ENCODE measurements at regions not wholly inside any gene's neighbourhood (a gene's known extent, or its start where the extent isn't known, plus 50 kb on each side); places are given as distances from the start of the nearest gene placed in this dataset.

DNA sequence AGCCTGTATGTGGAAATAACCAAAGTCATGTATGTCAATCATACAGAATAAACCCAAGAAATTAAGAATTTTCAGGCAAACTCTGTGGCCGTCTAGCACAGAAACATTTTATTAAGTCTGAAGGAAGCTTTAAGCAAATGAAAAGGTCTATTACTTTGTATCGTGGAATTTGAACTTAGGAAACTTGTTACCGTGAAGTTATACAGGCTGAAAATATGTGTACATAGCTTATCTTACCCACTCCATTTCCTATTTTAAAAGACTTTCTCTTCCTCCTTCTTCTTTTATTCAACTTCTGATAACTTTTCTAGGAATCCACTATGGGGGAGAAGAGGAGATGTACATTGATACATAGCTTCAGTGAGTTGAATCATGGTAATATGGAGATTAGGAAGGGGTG, 108.3 kb downstream of the AGTR2 start:
- intact Hi-C loops (cut with micrococcal nuclease), result no loop called here

GRCh38 chrX:116281106-116281505, 110.6 kb downstream of the AGTR2 start:
- no peak for DNase-seq
- TF ChIP-seq, protein P1, sequence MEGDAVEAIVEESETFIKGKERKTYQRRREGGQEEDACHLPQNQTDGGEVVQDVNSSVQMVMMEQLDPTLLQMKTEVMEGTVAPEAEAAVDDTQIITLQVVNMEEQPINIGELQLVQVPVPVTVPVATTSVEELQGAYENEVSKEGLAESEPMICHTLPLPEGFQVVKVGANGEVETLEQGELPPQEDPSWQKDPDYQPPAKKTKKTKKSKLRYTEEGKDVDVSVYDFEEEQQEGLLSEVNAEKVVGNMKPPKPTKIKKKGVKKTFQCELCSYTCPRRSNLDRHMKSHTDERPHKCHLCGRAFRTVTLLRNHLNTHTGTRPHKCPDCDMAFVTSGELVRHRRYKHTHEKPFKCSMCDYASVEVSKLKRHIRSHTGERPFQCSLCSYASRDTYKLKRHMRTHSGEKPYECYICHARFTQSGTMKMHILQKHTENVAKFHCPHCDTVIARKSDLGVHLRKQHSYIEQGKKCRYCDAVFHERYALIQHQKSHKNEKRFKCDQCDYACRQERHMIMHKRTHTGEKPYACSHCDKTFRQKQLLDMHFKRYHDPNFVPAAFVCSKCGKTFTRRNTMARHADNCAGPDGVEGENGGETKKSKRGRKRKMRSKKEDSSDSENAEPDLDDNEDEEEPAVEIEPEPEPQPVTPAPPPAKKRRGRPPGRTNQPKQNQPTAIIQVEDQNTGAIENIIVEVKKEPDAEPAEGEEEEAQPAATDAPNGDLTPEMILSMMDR (IDR thresholded peaks at IDR 0.05; ENCODE audit: borderline replicate concordance), result no peak
- Histone ChIP-seq H3K4me3 (no peak overlapping the region), H3K4me1 (no peaks in the 10 kb centered on the region), H3K27ac (replicated peaks) (no peak overlapping the region), H3K36me3 (no peaks in the 10 kb centered on the region), H3K9me3 (replicated peaks) (no peaks in the 10 kb centered on the region), H3K27me3 (ENCODE audit: low read depth) (no peaks in the 10 kb centered on the region)
- intact Hi-C loops (cut with micrococcal nuclease), result no loop called here

More for the DNA sequence above, 108.3 kb downstream of the AGTR2 start:
- Histone ChIP-seq H3K4me1 (no peaks in the 10 kb centered on the region), H3K36me3 (no peaks in the 10 kb centered on the region), H3K27me3 (ENCODE audit: low read depth) (no peaks in the 10 kb centered on the region), H3K9me3 (replicated peaks) (no peaks in the 10 kb centered on the region), H3K27ac (replicated peaks) (no peak overlapping the region), H3K4me3 (no peak overlapping the region)
- TF ChIP-seq, protein P1 (IDR thresholded peaks at IDR 0.05; ENCODE audit: borderline replicate concordance), result no peak
- no peak for DNase-seq

DNA sequence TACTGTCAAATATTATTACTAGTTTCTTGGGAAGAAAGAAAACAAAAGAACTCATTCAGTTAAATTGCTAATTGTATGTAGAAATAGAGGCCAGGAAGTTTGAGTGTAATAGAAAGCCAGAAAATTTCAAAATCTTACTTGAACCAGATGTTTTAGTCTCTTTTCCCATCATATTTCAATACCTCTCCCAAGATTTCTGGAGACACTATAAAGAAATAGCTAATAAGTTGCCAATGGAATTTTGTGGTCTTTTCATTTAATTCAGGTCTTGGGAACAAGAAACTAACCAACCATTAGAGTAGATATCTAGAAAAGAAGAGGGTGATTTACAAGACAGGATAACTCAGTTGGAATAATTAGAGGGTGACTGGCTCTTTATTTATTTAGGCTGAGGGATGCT, 112.2 kb downstream of the AGTR2 start:
- no peaks in the 10 kb centered on the region for H3K4me1 ChIP-seq
- intact Hi-C loops (cut with micrococcal nuclease), result no loop called here
- H3K36me3 ChIP-seq, result no peaks in the 10 kb centered on the region
- H3K27ac ChIP-seq (replicated peaks), result no peak overlapping the region
- H3K9me3 ChIP-seq (replicated peaks), result no peaks in the 10 kb centered on the region
- TF ChIP-seq, protein P1 (IDR thresholded peaks at IDR 0.05; ENCODE audit: borderline replicate concordance), result no peak
- DNase-seq, result no peak
- no peak overlapping the region for H3K4me3 ChIP-seq
- H3K27me3 ChIP-seq (ENCODE audit: low read depth), result no peaks in the 10 kb centered on the region

- Histone ChIP-seq H3K27ac (replicated peaks) (no peak overlapping the region), H3K9me3 (replicated peaks) (no peaks in the 10 kb centered on the region), H3K4me3 (no peak overlapping the region), H3K27me3 (ENCODE audit: low read depth) (no peaks in the 10 kb centered on the region), H3K4me1 (no peaks in the 10 kb centered on the region), H3K36me3 (no peaks in the 10 kb centered on the region)
- intact Hi-C loops (cut with micrococcal nuclease), result no loop called here
- TF ChIP-seq, protein P1 (IDR thresholded peaks at IDR 0.05; ENCODE audit: borderline replicate concordance), result no peak
- DNase-seq, result no peak
These were observed 113.9 kb downstream of the AGTR2 start for GRCh38 chrX:116284400-116284799.

DNA sequence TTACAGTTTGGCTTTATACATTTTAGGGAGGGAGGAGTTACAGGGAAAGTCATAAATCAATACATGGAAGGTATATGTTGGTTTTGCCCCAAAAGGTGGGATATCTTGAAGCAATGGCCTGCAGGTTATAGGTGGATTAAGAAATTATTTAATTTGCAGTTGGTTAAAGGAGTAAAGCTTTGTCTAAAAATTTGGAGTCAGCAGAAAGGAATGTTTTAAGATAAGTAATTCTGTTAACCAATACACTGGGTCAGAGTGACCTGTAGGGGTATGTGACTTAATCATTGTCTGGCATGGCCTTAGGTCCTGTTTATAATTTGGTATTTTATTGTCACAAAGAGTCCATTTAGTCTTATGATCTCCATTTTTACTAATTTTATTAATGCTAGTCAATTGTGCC, 115.0 kb downstream of the AGTR2 start:
- intact Hi-C loops (cut with micrococcal nuclease), result no loop called here
- TF ChIP-seq, protein P1 (IDR thresholded peaks at IDR 0.05; ENCODE audit: borderline replicate concordance), result no peak
- DNase-seq, result no peak
- no peak overlapping the region for H3K27ac ChIP-seq (replicated peaks)
- no peaks in the 10 kb centered on the region for H3K27me3 ChIP-seq (ENCODE audit: low read depth)
- no peaks in the 10 kb centered on the region for H3K9me3 ChIP-seq (replicated peaks)
- H3K4me3 ChIP-seq, result no peak overlapping the region
- no peaks in the 10 kb centered on the region for H3K36me3 ChIP-seq
- H3K4me1 ChIP-seq, result no peaks in the 10 kb centered on the region

DNA sequence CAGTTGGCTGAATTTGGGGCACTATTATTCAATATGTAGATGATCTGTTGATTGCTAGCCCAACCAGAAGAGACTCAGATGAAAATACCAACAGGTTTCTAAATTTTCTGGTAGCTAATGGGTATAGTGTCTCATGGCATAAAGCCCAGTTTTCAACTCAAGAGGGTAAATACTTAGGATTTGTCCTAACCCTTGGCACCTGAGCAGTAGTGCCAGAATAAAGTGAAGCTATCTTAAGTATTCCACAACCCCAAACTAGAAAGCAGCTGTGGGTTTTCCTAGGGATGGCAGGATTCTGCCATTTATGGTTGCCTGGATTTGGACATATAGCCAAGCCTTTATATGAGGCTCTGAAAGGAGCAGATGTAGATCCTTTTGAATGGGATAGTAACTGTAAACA, 119.0 kb downstream of the AGTR2 start:
- Histone ChIP-seq H3K27ac (replicated peaks) (no peak overlapping the region), H3K4me3 (no peak overlapping the region), H3K36me3 (no peaks in the 10 kb centered on the region), H3K9me3 (replicated peaks) (no peaks in the 10 kb centered on the region), H3K4me1 (no peaks in the 10 kb centered on the region), H3K27me3 (ENCODE audit: low read depth) (no peaks in the 10 kb centered on the region)
- no peak for DNase-seq
- TF ChIP-seq, protein P1 (IDR thresholded peaks at IDR 0.05; ENCODE audit: borderline replicate concordance), result no peak
- intact Hi-C loops (cut with micrococcal nuclease), result no loop called here

All from left ventricle myocardium inferior (tissue), 1 donor.